GM18861 (cell line): ENCODE measurements at regions not wholly inside any gene's neighbourhood (a gene's known extent, or its start where the extent isn't known, plus 50 kb on each side); places are given as distances from the start of the nearest gene placed in this dataset.
"Not testable (repeated sequence)": the region's sequence is repeated elsewhere in the genome, so short reads cannot be mapped to it uniquely, and the experiment has no call there.

Experiments
- ATAC-seq: cut with Tn5 transposase; IDR thresholded peaks from one replicate; pipeline ENCODE4 v1.9.1; 2021; ENCODE audit not compliant: unreplicated experiment

- ATAC-seq = no peak
Observed at GRCh38 chr2:185984670-185985069, 246.1 kb downstream of the FSIP2 start.

GRCh38 chr2:185988907-185989306 is 250.3 kb downstream of the FSIP2 start:
- not testable (repeated sequence) for ATAC-seq

GRCh38 chr2:185990861-185991525 is 252.4 kb downstream of the FSIP2 start:
- no peak for ATAC-seq

GRCh38 chr2:185998562-185999070 is 260.0 kb downstream of the FSIP2 start:
- no peak for ATAC-seq

GRCh38 chr2:186009341-186009740 is 270.7 kb downstream of the FSIP2 start:
- no peak for ATAC-seq

- no peak for ATAC-seq
Observed at GRCh38 chr2:186017278-186017677, 278.7 kb downstream of the FSIP2 start.

- no peak for ATAC-seq
Observed at GRCh38 chr2:186024921-186025320, 286.3 kb downstream of the FSIP2 start.

- ATAC-seq = peak; percentile 73
Observed at GRCh38 chr2:186027922-186028321, 289.3 kb downstream of the FSIP2 start.

- ATAC-seq = peak; percentile 38
Observed at GRCh38 chr2:186031229-186031628, 292.6 kb downstream of the FSIP2 start.

- no peak for ATAC-seq
Observed at GRCh38 chr2:186032102-186032738, 293.6 kb downstream of the FSIP2 start.

GRCh38 chr2:186032930-186033329 is 294.3 kb downstream of the FSIP2 start:
- ATAC-seq = no peak

GRCh38 chr2:186033541-186033940 is 294.9 kb downstream of the FSIP2 start:
- no peak for ATAC-seq

- no peak for ATAC-seq
Observed at GRCh38 chr2:186036862-186037449, 298.4 kb downstream of the FSIP2 start.

- ATAC-seq = no peak
Observed at GRCh38 chr2:186042207-186043028, 303.8 kb downstream of the FSIP2 start.

- no peak for ATAC-seq
Observed at GRCh38 chr2:186044761-186045160, 306.2 kb downstream of the FSIP2 start.

GRCh38 chr2:186052930-186053329 is 314.3 kb downstream of the FSIP2 start:
- no peak for ATAC-seq

- no peak for ATAC-seq
Observed at GRCh38 chr2:186058614-186059013, 320.0 kb downstream of the FSIP2 start.

GRCh38 chr2:186059096-186059495 is 320.5 kb downstream of the FSIP2 start:
- no peak for ATAC-seq

GRCh38 chr2:186060744-186061440 is 322.3 kb downstream of the FSIP2 start:
- ATAC-seq = no peak

GRCh38 chr2:186064507-186064906 is 325.9 kb downstream of the FSIP2 start:
- ATAC-seq = no peak

- ATAC-seq = no peak
Observed at GRCh38 chr2:186065491-186065890, 326.9 kb downstream of the FSIP2 start.
